T-helper 1 cell treated with Interleukin-12 subunit alpha and Interleukin-12 subunit beta and Interleukin-4 antibody, amounts not matched to agents 30 ng/mL and 1 ng/mL, for 36 hours (primary cell): ENCODE measurements at regions not wholly inside any gene's neighbourhood (a gene's known extent, or its start where the extent isn't known, plus 50 kb on each side); places are given as distances from the start of the nearest gene placed in this dataset.
"Not testable (repeated sequence)": the region's sequence is repeated elsewhere in the genome, so short reads cannot be mapped to it uniquely, and the experiment has no call there.

Experiments used
- intact Hi-C: fragments of 100-400 bp; cut with micrococcal nuclease; formaldehyde crosslinking; loops from one replicate; pipeline ENCODE4 v1.15.1; 2024

DNA sequence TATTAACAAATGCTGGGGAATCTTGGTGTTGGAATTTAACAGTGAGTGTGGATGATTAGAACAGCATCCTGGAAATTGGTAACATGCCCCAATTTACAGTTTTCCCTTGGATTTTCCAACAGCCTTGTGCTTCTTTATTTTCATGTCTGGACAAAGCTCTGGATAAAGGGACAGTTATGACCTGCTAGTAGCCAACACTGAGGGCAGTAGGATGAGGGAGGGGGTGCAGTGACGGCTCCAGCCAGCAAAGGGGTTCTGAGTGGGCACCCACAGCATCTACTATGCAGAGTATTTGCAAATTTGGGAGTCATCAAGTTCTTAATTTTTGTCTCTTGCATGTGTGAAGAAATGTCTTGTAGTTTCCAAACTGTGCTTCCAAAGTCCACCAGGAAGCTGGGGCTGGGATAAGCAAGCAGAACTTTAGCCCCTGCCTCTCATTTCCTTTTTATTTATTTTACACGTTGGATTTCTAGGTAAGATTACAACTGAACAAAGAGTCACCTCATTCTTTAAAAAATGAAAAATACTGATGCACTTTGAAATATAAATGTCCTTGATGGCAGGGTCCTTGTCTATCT, 63.0 kb upstream of the SELENOP start:
- intact Hi-C loops = no loop called here

DNA sequence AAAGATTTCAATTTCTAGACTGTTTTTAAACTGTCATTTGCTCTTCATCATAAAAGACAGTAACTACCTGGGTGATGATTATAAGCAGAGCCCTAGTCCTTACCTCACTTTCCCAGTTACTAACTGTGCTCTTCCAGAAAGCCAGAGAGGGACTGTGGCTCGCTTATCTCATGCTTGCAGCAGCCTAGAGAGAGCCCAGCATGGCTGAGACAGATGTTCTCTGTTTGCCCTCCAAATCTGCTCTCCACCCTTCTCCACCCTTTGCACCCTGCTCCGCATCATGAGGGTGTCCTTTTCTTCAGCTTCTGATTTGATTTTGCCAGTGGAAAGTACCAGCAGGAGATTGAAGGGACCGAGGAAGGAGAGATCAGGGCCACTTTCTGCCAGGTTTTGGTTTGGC, 61.2 kb upstream of the SELENOP start:
- intact Hi-C loops = no loop called here

DNA sequence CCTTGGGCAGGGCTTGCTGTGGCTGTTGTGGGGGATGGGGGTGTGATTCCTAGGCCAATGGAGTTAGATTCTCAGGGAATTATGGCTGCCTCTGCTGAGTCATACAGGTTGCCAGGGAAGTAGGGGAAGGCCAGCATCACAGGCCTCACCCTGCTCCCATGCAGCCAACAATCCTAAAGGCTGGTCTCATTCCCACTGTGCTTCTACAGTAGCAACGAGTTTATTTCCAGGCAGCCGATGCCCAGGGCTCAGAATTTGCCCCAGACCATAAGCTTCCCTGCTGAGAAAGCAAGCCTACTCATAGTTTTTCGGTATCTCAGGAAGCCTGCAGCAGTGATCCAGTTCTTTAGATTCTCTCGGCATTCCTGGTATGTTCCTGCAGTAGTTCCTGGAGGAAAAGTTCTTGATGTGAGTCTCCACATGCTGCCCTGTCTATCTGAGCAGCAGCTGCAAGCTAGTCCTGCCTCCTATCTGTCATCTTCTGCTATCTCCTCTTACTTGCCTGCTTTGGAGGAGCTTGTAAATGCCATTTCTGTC, 59.3 kb upstream of the SELENOP start:
- intact Hi-C loops = no loop called here

DNA sequence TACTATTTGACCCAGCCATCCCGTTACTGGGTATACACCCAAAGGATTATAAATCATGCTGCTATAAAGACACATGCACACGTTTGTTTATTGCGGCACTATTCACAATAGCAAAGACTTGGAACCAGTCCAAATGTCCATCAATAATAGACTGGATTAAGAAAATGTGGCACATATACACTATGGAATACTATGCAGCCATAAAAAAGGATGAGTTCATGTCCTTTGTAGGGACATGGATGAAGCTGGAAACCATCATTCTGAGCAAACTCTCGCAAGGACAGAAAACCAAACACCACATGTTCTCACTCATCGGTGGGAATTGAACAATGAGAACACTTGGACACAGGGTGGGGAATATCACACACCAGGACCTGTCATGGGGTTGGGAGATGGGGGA, 56.7 kb upstream of the SELENOP start:
- intact Hi-C loops = not testable (repeated sequence)

DNA sequence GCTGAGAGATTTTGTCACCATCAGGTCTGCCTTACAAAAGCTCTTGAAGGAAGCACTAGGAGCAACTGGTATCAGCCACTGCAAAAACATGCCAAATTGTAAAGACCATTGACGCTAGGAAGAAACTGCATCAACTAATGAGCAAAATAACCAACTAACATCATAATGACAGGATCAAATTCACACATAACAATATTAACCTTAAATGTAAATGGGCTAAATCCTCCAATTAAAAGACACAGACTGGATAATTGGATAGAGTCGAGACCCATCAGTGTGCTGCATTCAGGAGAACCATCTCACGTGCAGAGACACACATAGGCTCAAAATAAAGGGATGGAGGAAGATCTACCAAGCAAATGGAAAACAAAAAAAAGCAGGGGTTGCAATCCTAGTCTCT, 53.1 kb upstream of the SELENOP start:
- intact Hi-C loops = not testable (repeated sequence)
